GM12864 (cell line): ENCODE measurements at regions not wholly inside any gene's neighbourhood (a gene's known extent, or its start where the extent isn't known, plus 50 kb on each side); places are given as distances from the start of the nearest gene placed in this dataset.

Experiments used
- DNase-seq: peaks from one replicate; pipeline ENCODE4 v3.0.0-alpha.2; 2011; ENCODE audit warnings: low read depth
- H3K4me3 ChIP-seq: 2 replicates; pipeline ENCODE4 v1.5.1; 2011; ENCODE audit warnings: mild to moderate bottlenecking, low read depth, low read length, control low read depth
- CTCF ChIP-seq: IDR thresholded peaks from 2 replicates; pipeline ENCODE4 v1.5.1; 2011; ENCODE audit warnings: low read depth, mild to moderate bottlenecking, moderate library complexity, low read length, control low read depth, inconsistent platforms; ENCODE audit errors: missing control alignments

GRCh38 chr6:139853302-139853992 is 479.0 kb upstream of the CITED2 start:
- H3K4me3 ChIP-seq = no peak overlapping the region
- TF ChIP-seq CTCF = no peak
- no peak for DNase-seq

GRCh38 chr6:139852488-139853140 is 478.2 kb upstream of the CITED2 start:
- no peak overlapping the region for H3K4me3 ChIP-seq
- no peak for DNase-seq
- TF ChIP-seq CTCF = no peak

DNA sequence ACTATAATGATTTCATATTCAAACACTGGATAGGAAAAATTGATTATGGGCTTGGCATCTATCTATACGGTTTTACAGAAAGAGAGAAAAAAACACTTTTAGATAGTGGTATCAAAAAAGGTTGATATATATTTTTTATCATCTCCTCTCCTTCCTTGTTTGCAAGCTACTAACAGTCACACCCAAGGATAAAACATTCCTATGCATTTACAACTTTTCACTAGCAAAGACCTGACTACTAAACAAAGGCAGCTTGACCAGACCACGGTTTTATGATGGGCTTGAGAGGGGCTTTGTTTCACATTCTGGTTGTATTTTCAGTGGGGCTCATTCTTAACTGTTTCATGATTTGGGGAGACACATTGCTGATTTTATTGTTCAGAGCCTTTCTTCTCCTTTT is 477.6 kb upstream of the CITED2 start:
- DNase-seq = no peak
- TF ChIP-seq CTCF = no peak
- no peak overlapping the region for H3K4me3 ChIP-seq

- no peak overlapping the region for H3K4me3 ChIP-seq
- no peak for DNase-seq
- no peak for TF ChIP-seq CTCF
These were observed 476.8 kb upstream of the CITED2 start for GRCh38 chr6:139851206-139851605.

DNA sequence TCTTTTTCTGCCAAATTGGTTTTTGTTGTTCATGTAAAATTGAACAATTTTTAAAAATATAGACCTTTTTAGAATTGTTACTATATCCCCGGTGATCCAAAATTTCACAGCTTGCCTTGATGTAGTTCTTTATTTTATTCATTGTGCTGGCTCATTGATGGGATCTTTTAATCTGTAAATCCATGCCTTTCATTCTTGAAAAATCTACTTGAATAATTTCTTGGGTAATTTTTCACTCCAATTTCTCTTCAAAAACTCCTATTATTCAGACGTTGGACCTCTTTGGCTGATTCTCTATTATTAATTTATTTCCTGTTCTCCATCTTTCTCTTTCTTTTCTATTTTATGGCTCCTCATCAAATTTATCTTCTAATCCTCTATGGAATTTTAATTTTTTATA is 476.1 kb upstream of the CITED2 start:
- H3K4me3 ChIP-seq = no peak overlapping the region
- TF ChIP-seq CTCF = no peak
- DNase-seq = no peak

GRCh38 chr6:139847457-139847813 is 473.0 kb upstream of the CITED2 start:
- no peak for TF ChIP-seq CTCF
- no peak for DNase-seq
- no peak overlapping the region for H3K4me3 ChIP-seq
